Stimulated activated CD4-positive, alpha-beta T cell treated with anti-CD3 and anti-CD28 coated beads, Interleukin-1b, Interleukin-23, amount 100 ng/mL, for 48 hours (primary cell): ENCODE measurements at regions not wholly inside any gene's neighbourhood (a gene's known extent, or its start where the extent isn't known, plus 50 kb on each side); places are given as distances from the start of the nearest gene placed in this dataset.
"Not testable (repeated sequence)": the region's sequence is repeated elsewhere in the genome, so short reads cannot be mapped to it uniquely, and the experiment has no call there.

Experiments used
- DNase-seq: peaks from one replicate; pipeline ENCODE4 v3.0.0-alpha.2; 2020

DNA sequence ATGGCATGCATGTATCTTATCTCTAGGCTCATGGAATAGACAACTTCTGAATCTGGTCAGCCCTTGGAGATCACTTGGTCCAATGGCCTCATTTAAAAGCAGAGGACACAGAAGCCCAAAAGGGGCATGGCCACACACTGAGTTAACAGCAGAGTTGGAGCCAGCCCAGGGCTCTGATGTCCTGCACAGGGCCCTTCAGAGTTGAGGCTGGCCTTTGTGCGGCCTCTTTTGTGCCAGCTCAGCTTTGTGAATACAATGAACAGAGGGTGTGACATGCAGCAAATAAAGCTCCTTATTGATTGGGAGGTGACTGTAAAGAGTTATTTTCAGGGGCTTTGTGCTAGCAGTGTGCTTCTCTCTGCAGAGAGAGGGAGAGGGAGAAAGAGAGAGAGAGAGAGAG, 150.1 kb upstream of the STK32A start:
- no peak for DNase-seq

- no peak for DNase-seq
Measured at GRCh38 chr5:147085409-147085808, 149.4 kb upstream of the STK32A start.

DNA sequence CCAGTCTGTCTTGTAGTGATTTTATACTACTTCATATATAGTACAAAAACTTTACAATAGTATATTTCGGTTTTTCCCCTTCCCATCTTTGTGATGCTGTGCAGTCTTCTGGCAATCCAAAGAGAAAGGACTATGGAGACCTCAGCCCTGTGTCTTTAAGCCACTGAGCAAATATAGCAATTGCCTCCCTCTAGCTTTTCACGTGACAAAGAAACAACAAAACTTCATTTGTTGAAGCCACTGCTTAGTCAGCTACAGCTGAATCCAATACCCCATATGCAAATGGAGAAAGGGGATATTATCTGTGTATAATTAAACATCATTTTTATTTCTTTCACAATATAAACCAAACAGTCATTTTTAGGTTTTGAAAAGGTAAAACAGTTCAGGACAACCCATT, 142.8 kb upstream of the STK32A start:
- DNase-seq = no peak

DNA sequence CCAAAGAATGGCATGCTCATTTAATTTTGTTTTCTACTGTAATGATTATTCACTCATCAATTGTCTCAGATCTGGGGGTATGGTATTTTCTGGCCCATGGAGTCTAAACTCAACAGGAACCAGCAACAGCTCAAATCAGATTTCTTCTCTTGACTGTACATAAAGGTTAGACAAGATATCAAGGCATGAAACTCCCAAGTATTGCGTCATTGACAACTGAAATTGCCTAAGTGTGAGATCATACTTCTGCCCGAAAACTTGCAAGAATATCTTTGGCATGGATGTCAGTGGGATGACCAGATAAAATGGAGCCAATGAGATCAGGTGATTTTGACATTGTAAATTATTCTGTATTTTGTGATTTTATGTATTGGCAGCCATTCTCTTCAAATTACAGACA, 141.7 kb upstream of the STK32A start:
- no peak for DNase-seq

DNA sequence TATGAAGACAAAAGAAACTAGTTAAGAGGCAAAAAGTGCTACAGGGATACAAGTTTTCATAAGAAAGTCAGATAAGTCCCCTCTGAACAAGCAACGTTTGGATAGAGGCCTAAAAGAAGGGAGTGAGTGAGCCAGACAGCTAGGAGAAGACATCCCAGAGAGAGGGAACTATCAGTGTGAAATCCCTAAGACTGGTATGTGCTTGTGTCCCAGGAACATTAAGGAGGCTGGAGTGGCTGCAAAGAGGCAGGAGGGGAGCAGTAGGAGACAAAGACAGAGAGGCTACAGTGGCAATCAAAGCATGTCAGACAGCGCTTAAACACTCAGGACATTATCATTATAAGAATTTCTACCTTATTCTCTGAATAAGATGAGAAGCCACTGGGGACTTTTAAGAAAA, 139.1 kb upstream of the STK32A start:
- DNase-seq = no peak

GRCh38 chr5:147098233-147098790, 136.5 kb upstream of the STK32A start:
- DNase-seq = no peak

GRCh38 chr5:147101659-147102369, 133.0 kb upstream of the STK32A start:
- no peak for DNase-seq

DNA sequence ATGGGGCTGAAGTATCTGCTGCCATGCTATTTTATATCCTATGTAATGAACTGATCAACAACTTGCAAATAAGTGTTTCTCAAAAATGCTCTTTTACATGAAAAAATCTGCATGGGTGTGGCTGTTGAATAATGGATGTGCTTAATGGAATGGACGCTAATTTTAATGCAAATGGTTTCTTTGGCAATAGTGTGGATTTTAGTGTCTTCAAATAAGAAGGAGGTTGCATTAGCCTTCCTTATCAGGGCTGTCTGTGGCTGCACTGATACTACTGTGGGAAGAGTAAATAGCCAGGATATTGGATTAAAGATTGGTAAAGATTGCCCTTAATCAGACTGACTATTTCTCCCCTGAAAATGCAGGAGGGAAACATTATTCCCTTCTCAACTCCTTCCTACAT, 121.9 kb upstream of the STK32A start:
- DNase-seq = no peak

- no peak for DNase-seq
Measured at GRCh38 chr5:147113967-147114366, 120.9 kb upstream of the STK32A start.

GRCh38 chr5:147139759-147140158, 95.1 kb upstream of the STK32A start:
- not testable (repeated sequence) for DNase-seq

DNA sequence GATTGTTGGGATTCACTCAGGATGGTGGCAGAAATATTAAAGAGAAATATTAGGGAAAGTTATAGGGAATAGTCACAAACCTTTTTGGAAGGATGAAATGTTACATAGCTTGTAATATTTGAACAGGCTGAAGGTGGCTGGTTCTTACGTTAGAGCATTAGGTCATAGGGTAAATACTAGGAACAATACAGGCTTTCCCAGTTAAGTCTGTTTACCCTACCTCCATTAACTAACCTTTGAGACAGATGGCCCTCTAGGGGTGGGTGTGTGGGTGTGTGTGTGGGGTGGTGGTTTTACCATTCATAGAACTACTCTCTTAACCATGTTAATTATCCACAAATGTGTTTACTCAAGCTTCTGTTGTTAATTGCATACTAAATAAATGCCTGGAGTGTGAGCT, 94.3 kb upstream of the STK32A start:
- DNase-seq = no peak

DNA sequence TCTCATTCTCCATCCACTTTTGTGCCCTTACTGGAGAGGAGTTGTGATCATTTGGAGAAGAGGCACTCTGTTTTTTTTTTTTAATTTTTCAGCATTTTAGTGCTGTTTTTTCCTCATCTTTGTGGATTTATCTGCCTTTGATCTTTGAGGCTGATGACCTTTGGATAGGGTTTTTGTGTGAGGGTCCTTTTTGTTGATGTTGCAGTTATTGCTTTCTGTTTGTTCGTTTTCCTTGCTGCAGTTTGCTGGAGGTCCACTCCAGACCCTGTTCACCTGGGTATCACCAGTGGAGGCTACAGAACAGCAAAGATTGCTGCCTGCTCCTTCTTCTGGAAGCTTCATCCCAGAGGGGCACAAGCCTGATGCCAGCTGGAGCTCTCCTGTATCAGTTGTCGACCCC, 93.2 kb upstream of the STK32A start:
- not testable (repeated sequence) for DNase-seq

GRCh38 chr5:147143215-147143614, 91.6 kb upstream of the STK32A start:
- no peak for DNase-seq

GRCh38 chr5:147145328-147145727, 89.5 kb upstream of the STK32A start:
- no peak for DNase-seq

DNA sequence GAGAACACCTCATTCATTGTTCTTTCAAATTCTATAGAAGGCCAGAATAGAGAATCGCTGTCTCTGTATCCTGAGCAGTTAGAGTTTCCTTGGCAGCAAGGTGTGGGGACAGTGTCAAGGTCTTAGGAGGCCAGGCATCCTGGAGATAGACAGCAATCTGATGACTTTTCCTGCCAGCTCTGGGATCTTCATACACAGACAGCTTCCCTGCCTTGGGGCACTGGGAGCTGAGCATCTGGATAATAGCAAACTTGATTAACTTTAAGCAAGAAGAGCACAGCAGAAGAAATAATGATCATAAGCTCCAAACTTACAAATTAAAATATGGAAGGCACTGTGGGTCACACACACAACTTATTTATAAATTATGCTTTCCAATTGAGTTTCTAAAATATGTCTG, 86.1 kb upstream of the STK32A start:
- DNase-seq = no peak

- no peak for DNase-seq
Measured at GRCh38 chr5:147152086-147152485, 82.7 kb upstream of the STK32A start.

DNA sequence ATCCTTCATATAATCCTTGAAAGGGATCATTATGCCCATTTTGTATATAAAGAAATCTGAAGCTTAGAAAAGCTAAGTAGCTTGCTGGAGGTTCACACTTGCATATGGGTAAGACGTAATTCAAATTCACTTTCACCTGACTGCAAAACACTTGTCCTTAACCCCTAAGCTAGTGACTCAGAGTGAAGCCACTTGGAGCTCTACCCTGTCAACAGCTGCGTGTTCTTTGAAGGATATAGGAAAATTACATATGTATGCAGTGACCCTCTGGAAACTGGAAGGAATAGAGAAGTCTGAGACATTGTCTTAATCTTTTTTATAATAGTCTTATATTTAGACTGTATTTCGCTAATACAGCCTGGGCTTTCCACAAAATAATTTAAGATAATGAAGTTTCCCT, 80.0 kb upstream of the STK32A start:
- no peak for DNase-seq

DNA sequence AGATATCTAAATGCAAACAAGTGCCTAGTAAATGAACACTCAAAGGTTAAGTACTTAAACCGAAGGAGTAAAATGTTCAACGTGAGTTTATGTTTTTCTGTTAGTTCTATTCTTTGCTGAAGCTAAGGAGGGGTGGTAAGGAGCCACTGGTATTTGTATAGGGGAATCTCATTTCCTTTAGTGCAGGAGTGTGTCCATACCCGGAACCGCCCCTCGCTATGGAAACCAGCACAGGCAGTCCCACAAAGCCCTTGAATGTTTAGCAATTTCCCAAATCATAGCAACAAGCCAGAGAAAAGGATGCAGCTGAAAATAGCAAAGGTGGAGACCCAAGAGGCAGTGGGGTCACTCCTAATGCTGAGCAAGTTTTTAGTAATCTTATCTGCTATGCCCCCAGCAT, 78.8 kb upstream of the STK32A start:
- DNase-seq = no peak

GRCh38 chr5:147160902-147161700, 73.7 kb upstream of the STK32A start:
- no peak for DNase-seq

- no peak for DNase-seq
Measured at GRCh38 chr5:147162740-147163139, 72.1 kb upstream of the STK32A start.

GRCh38 chr5:147167529-147167928, 67.3 kb upstream of the STK32A start:
- DNase-seq = no peak

- no peak for DNase-seq
Measured at GRCh38 chr5:147168578-147169327, 66.1 kb upstream of the STK32A start.

GRCh38 chr5:147169399-147169798, 65.4 kb upstream of the STK32A start:
- DNase-seq = no peak

GRCh38 chr5:147169901-147170300, 64.9 kb upstream of the STK32A start:
- no peak for DNase-seq
